Cerebellar cortex (tissue), 1 donor: ENCODE measurements at regions not wholly inside any gene's neighbourhood (a gene's known extent, or its start where the extent isn't known, plus 50 kb on each side); places are given as distances from the start of the nearest gene placed in this dataset.

Source experiments
- DNase-seq: peaks from one replicate; pipeline ENCODE4 v3.0.0-alpha.2; 2015; ENCODE audit warnings: low spot score

DNA sequence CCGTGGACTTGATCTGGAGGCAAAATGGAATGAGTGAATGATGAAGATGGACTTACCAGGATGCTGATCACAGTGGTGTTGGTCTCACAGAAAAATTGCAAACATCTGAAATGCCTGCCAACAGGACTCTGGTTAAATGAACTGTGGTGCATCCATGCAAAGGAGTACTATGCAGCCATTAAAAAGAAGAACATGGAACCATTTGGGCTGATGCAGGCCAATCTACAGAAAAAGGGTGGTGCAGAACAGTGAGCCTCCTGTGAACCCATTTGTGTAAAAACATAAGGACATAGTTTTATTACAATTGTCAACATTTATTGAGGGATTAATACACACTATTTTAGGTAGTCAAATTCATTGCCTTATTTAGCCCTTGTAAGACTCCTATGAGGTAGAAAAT, 111.9 kb downstream of the MN1 start:
- DNase-seq, result no peak

DNA sequence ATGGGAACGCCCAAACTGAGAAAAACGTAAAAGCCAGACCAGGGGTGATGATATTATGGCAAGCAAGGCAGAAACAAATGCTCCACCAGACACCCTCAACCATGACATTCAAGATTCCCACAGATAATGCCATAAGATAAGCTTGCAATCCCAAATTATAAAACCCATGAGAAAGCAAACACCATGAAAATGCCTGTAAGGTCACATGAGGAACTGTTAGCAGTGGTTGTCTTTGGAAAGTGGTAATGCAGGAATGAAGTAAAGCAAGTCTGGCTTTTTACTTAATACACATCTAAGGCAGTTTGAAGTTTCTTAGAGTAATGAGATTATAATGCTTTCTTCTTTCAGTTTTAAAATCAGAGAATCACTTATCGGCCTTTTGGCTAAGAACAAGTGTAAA, 111.0 kb downstream of the MN1 start:
- DNase-seq, result no peak

DNA sequence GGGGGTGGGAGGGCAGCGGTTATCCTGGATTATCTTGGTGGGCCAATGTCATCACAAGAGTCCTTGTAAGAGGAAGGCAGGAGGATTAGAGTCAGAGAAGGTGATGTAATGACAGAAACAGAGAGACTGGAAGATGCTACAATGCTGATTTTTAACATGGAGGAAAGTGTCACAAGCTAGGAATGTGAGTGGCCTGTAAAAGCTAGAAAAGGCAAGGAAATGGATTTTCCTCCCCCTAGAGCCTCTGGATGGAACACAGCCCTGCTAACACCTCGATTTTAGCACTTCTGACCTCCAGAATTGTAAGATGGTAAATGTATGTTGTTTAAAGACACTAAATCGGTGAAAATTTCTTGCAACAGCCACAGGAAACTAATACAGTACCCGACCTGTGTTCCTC, 109.3 kb downstream of the MN1 start:
- DNase-seq, result no peak

DNA sequence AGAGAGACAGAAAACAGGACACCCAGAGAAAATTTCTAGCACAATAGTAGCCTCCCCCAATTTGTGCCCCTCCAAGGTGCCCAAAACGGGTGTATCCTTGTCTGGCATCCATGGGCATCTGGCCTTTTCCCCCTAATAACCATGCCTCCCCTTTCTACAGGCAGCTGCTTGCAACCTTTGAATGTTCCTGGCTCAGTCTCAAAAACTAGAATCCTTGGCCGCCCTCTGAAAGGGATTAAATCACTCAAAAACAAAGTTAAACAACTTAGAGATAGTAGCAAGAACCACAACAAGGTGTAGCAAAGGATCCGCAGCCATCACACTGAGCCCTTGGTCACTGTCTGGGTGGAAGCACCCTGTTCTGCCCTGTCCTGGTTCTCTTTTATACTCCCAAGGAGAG, 105.6 kb downstream of the MN1 start:
- DNase-seq, result no peak

DNA sequence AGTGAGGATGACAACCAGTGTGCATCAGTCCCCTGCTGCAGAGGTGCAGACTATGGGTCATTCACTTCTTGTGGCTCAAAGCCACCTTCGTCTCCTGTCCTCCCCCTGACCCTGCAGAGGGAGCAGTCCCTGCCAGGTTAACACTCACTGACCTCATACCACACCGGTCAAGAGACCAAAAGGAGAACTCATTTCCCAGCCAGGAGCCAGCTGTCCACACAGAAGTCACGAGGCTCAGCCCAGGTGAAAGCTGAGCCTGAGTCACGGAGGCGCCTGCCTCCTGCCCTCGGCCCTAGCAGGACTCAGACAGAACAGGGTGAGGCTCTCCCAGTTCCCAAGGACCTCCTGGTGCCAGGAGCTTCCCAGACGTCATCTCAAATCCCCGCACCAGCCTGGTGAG, 103.7 kb downstream of the MN1 start:
- no peak for DNase-seq
